H1 (cell line): ENCODE measurements at regions not wholly inside any gene's neighbourhood (a gene's known extent, or its start where the extent isn't known, plus 50 kb on each side); places are given as distances from the start of the nearest gene placed in this dataset.

Experiments used
- CTCF ChIP-seq, 3 experiments: IDR thresholded peaks; 1 replicate in 2 of 3; 2 replicates in 1 of 3; pipeline versions ENCODE4 v1.5.1 to v1.6.1; 2011; ENCODE audit warnings: low read length in 3 of 3, mild to moderate bottlenecking in 3 of 3, inconsistent platforms in 2 of 3, low read depth in 1 of 3, moderate library complexity in 1 of 3; ENCODE audit not compliant: insufficient read depth in 1 of 3; ENCODE audit errors: control extremely low read depth in 1 of 3
- MAFK ChIP-seq: IDR thresholded peaks from 2 replicates; pipeline ENCODE4 v1.6.1; 2012; ENCODE audit warnings: low read depth, mild to moderate bottlenecking, improper control_type of control experiment, low read length
- POLR2A ChIP-seq, 2 experiments: IDR thresholded peaks; 1 replicate in 1 of 2; 2 replicates in 1 of 2; pipeline ENCODE4 v1.6.1; 2011; ENCODE audit warnings: low read depth in 2 of 2, low read length in 2 of 2, mild to moderate bottlenecking in 2 of 2; ENCODE audit errors: control extremely low read depth in 1 of 2
- POLR2AphosphoS5 ChIP-seq: IDR thresholded peaks from 2 replicates; pipeline ENCODE4 v1.6.1; 2011; ENCODE audit warnings: low read depth, low read length
- SIRT6 ChIP-seq: IDR thresholded peaks from one replicate; pipeline ENCODE4 v1.7.1; 2012; ENCODE audit warnings: low read length, inconsistent platforms
- SUZ12 ChIP-seq: fragments of 200-600 bp; sonication (generic); IDR thresholded peaks from 2 replicates; pipeline ENCODE4 v1.6.1; 2012; ENCODE audit warnings: mild to moderate bottlenecking, inconsistent platforms, low read length, moderate library complexity, mixed read lengths
- TAF1 ChIP-seq: IDR thresholded peaks from 2 replicates; pipeline ENCODE4 v1.6.1; 2011; ENCODE audit warnings: mild to moderate bottlenecking, low read depth, low read length
- TEAD4 ChIP-seq: IDR thresholded peaks from 2 replicates; pipeline ENCODE4 v1.6.1; 2012; ENCODE audit warnings: low read depth, low read length, inconsistent platforms, mixed read lengths
- YY1 ChIP-seq: IDR thresholded peaks from 2 replicates; pipeline ENCODE4 v1.6.1; 2011; ENCODE audit warnings: low read depth, mild to moderate bottlenecking, low read length
- TF ChIP-seq, protein P1 (sequence below): IDR thresholded peaks from 2 replicates; pipeline ENCODE4 v1.6.1; 2012; ENCODE audit warnings: inconsistent platforms
- TF ChIP-seq, protein P2 (sequence below): IDR thresholded peaks from 2 replicates; pipeline ENCODE4 v1.6.1; 2012; ENCODE audit warnings: inconsistent platforms

DNA sequence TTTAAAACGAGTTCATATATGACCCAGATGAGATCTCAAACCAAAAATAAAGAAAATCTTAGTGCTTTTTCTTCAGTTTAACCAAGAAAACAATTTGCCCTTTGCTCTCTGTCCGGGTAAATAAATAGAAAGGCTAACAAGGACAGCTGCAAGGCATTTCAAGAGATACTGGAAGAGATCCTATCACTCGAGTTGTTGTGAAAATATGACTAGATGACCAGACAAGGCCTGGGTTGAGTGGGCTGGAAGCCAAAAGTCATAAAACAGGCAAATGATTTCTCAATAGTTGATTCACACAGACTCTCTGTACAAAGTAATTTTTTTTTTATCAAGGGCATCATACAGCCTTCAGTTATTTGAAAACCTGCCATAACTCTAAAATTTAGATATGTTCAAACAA, 55.9 kb upstream of the AVPR1A start:
- TF ChIP-seq SUZ12 (no peak), POLR2AphosphoS5 (no peak), POLR2A (IDR thresholded peaks at IDR 0.05; ENCODE audit: control extremely low read depth in 1 of 2, low read depth in 2 of 2, low read length in 2 of 2) (no peak), MAFK (no peak), YY1 (no peak), CTCF (IDR thresholded peaks at IDR 0.05; ENCODE audit: control extremely low read depth in 1 of 3, insufficient read depth in 1 of 3, low read depth in 1 of 3, low read length in 3 of 3) (no peak), TAF1 (no peak), TEAD4 (no peak), SIRT6 (no peak)
- TF ChIP-seq, protein P1, sequence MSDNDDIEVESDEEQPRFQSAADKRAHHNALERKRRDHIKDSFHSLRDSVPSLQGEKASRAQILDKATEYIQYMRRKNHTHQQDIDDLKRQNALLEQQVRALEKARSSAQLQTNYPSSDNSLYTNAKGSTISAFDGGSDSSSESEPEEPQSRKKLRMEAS = no peak
- TF ChIP-seq, protein P2, sequence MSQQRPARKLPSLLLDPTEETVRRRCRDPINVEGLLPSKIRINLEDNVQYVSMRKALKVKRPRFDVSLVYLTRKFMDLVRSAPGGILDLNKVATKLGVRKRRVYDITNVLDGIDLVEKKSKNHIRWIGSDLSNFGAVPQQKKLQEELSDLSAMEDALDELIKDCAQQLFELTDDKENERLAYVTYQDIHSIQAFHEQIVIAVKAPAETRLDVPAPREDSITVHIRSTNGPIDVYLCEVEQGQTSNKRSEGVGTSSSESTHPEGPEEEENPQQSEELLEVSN = no peak
